Adrenal gland (tissue), 9 donors: ENCODE measurements at regions not wholly inside any gene's neighbourhood (a gene's known extent, or its start where the extent isn't known, plus 50 kb on each side); places are given as distances from the start of the nearest gene placed in this dataset.

Experiments used
- DNase-seq, 7 donors: peaks; one replicate each; pipeline ENCODE4 v3.0.0-alpha.2; 2019 to 2020
- H3K27ac ChIP-seq, 5 donors: fragments of 200-600 bp; sonication (generic) in 4 of 5; 1 replicate in 3 of 5; 2 replicates in 2 of 5; pipeline versions ENCODE4 v1.5.1 to v1.8.0; 2016 to 2020; ENCODE audit warnings: mild to moderate bottlenecking in 1 of 5
- H3K27me3 ChIP-seq: fragments of 200-600 bp; 2 replicates; pipeline ENCODE4 v1.8.0; 2021
- H3K36me3 ChIP-seq, 2 donors: fragments of 200-600 bp; replicated peaks in 1 of 2; 1 replicate in 1 of 2; 2 replicates in 1 of 2; pipeline versions ENCODE4 v1.5.1 to v1.8.0; 2018 to 2022
- H3K4me1 ChIP-seq, 2 donors: fragments of 200-600 bp; replicated peaks in 1 of 2; 1 replicate in 1 of 2; 2 replicates in 1 of 2; pipeline versions ENCODE4 v1.5.1 to v1.8.0; 2018 to 2021
- H3K4me3 ChIP-seq, 4 donors: fragments of 200-600 bp; sonication (generic) in 3 of 4; one replicate each; pipeline ENCODE4 v1.5.1; 2016 to 2018
- H3K9me3 ChIP-seq, 3 donors: fragments of 200-600 bp; sonication (generic) in 1 of 3; replicated peaks in 1 of 3; 1 replicate in 2 of 3; 2 replicates in 1 of 3; pipeline versions ENCODE4 v1.5.1 to v1.8.0; 2016 to 2021
- CTCF ChIP-seq, 6 experiments: fragments of 450-650 bp in 4 of 6; fragments of 200-600 bp in 2 of 6; sonication (generic) in 1 of 6; IDR thresholded peaks; 1 replicate in 5 of 6; 2 replicates in 1 of 6; pipeline versions ENCODE4 v1.5.1 to v1.8.0; 2016 to 2021; ENCODE audit warnings: antibody characterized with exemption in 6 of 6, mild to moderate bottlenecking in 2 of 6, moderate library complexity in 1 of 6
- POLR2A ChIP-seq, 2 donors: fragments of 450-650 bp; IDR thresholded peaks; one replicate each; pipeline ENCODE4 v1.6.1; 2017; ENCODE audit warnings: antibody characterized with exemption in 2 of 2, mild to moderate bottlenecking in 2 of 2, moderate library complexity in 1 of 2
- WGBS, 4 donors: extraction: QIAGEN DNeasy Blood & Tissue Kit in 2 of 4; methylation state at CpG; one replicate each; pipeline versions ENCODE4 v1.1.5 to v1.1.7; 2013 to 2017; 5-methylcytosine and 5-hydroxymethylcytosine counted together
- intact Hi-C, 2 donors: fragments of 100-400 bp; cut with DNase I; formaldehyde crosslinking; loops; one replicate each; pipeline versions ENCODE4 v1.14.1 to v1.15.0; 2022 to 2023
- donor health status: healthy with polysubstance abuse.
- donor health status: Bipolar disorder and iron deficiency.
- donor health status: DM: yes; HTN: yes; CAD: no.
- donor health status: DM: no; HTN: no; CAD: no.
- donor health status: DM: no; HTN: no; CAD: no.

- no peaks in the 10 kb centered on the region for H3K27me3 ChIP-seq
- H3K36me3 ChIP-seq = no peaks in the 10 kb centered on the region
- no peaks in the 10 kb centered on the region for H3K9me3 ChIP-seq
- no peak overlapping the region for H3K27ac ChIP-seq
- DNase-seq = no peak
- WGBS, 4 donors = 36 to 76% (median 56%) methylated on average over 1 of the region's 1 CpG
- TF ChIP-seq CTCF (IDR thresholded peaks at IDR 0.05) (no peak), POLR2A (IDR thresholded peaks at IDR 0.05) (no peak)
- intact Hi-C loops = no loop called here
- no peaks in the 10 kb centered on the region for H3K4me1 ChIP-seq
- no peak overlapping the region for H3K4me3 ChIP-seq
Measured at GRCh38 chr13:50339271-50339670, 324.0 kb downstream of the KCNRG start.

GRCh38 chr13:50340146-50340545, 324.9 kb downstream of the KCNRG start:
- no peak overlapping the region for H3K27ac ChIP-seq
- WGBS, 4 donors = 67 to 81% (median 79%) methylated on average over 4 of the region's 4 CpGs
- H3K4me1 ChIP-seq = no peaks in the 10 kb centered on the region
- H3K36me3 ChIP-seq = no peaks in the 10 kb centered on the region
- no peak for DNase-seq
- H3K27me3 ChIP-seq = no peaks in the 10 kb centered on the region
- intact Hi-C loops = no loop called here
- TF ChIP-seq POLR2A (IDR thresholded peaks at IDR 0.05) (no peak), CTCF (IDR thresholded peaks at IDR 0.05) (no peak)
- H3K9me3 ChIP-seq = no peaks in the 10 kb centered on the region
- H3K4me3 ChIP-seq = no peak overlapping the region

- H3K27me3 ChIP-seq = no peaks in the 10 kb centered on the region
- TF ChIP-seq CTCF (IDR thresholded peaks at IDR 0.05) = no peak
- no peak for TF ChIP-seq POLR2A (IDR thresholded peaks at IDR 0.05)
- H3K4me3 ChIP-seq = no peak overlapping the region
- no peaks in the 10 kb centered on the region for H3K9me3 ChIP-seq
- no peaks in the 10 kb centered on the region for H3K4me1 ChIP-seq
- no peak overlapping the region for H3K27ac ChIP-seq
- DNase-seq = no peak
- 88 to 93% (median 90%) methylated on average over 17 of the region's 17 CpGs for WGBS, 4 donors
- intact Hi-C loops = no loop called here
- no peaks in the 10 kb centered on the region for H3K36me3 ChIP-seq
Measured at GRCh38 chr13:50340551-50341287, 325.5 kb downstream of the KCNRG start.

GRCh38 chr13:50341526-50341925, 326.3 kb downstream of the KCNRG start:
- Histone ChIP-seq H3K4me1 (no peaks in the 10 kb centered on the region), H3K36me3 (no peaks in the 10 kb centered on the region), H3K9me3 (no peaks in the 10 kb centered on the region), H3K27me3 (no peaks in the 10 kb centered on the region), H3K4me3 (no peak overlapping the region), H3K27ac (no peak overlapping the region)
- TF ChIP-seq POLR2A (IDR thresholded peaks at IDR 0.05) (no peak), CTCF (IDR thresholded peaks at IDR 0.05) (no peak)
- 93 to 100% (median 95%) methylated on average over 2 of the region's 2 CpGs for WGBS, 4 donors
- intact Hi-C loops = no loop called here
- DNase-seq = no peak
